HG02970 (cell line): ENCODE measurements at regions not wholly inside any gene's neighbourhood (a gene's known extent, or its start where the extent isn't known, plus 50 kb on each side); places are given as distances from the start of the nearest gene placed in this dataset.
"Not testable (repeated sequence)": the region's sequence is repeated elsewhere in the genome, so short reads cannot be mapped to it uniquely, and the experiment has no call there.

Experiments used
- ATAC-seq: cut with Tn5 transposase; IDR thresholded peaks from one replicate; pipeline ENCODE4 v1.9.1; 2021; ENCODE audit warnings: mild to moderate bottlenecking, moderate library complexity, moderate number of reproducible peaks; ENCODE audit not compliant: unreplicated experiment, low FRiP score

GRCh38 chr2:47295981-47296635 is 73.0 kb upstream of the EPCAM start:
- ATAC-seq, result no peak

DNA sequence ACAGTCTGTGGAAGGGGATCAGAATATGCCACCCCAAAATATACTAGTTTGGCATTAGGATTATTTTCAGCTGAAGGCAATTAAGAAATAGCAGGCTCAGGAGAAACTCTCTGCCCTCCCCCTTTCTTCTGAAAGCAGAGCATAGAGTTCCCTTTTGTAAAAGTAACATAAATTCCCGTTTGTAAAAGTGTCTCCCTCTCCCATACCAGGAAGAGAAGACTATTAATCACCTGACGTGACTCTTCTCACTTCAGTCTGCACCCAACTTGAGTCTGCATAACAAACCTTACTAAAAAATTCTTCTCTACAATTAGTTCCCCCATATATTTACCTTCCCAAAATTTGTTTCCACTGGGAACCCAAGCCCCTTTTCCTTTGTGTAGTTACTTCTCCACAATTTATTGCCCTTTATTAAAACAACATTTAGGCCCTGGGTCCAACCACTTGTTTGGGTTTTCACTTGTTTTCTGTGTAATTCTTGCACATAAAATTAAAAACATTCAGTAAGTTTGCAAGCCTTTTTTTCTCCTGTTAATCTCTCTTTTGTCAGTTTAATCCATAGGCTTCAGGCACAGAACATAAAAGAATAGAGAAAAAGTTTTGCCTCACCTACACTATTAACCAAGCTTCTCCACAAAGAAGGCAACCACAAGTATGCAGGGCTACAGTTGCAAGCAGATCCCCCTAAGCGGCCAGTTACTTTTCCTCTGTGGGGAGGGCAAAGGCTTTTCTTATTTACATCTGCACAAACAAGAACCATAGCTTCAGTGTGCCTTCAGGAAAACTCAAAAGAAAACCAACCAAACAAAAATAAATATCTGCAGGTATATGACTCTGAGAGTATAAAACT is 73.8 kb upstream of the EPCAM start:
- no peak for ATAC-seq

DNA sequence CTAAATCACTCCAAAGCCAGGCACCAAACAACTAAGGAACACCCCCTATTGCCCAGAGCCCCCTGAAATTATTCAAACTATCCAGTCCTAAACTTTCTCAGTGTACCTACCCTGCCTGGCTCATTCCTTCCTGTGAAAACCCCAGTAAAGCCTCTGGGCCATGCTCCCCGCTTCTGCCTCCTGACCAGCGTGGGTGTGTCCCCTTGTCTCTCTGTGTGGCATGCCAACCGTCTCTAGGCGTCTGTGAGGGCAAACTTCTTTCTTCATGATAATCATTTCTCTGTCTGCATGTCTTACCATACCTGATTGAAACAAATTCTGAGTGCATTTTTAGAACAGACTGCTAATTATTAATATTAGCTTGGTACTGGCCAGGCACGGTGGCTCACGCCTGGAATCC is 75.1 kb upstream of the EPCAM start:
- ATAC-seq, result no peak

- no peak for ATAC-seq
Observed at GRCh38 chr2:47288864-47289263, 80.2 kb upstream of the EPCAM start.

DNA sequence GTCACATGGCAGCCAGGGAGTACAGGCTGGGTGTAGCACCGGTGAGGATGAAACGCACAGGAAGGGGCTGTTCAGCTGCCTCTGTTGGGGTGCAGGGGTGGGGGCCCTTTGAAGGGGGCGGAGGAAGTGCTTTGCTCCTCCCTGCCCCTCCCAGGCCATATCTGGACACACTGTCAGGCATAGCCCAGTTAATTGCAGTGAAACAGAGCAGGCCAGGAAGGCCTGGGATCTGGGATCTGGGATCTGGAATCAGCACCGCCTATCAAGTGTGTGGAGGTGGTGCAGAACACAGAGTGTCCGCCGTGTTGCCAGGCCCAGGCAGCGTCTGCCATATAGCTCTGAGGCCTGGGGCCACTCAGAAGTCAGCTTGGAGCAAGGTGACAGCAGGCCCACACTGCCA is 85.5 kb upstream of the EPCAM start:
- ATAC-seq, result no peak

- no peak for ATAC-seq
Observed at GRCh38 chr2:47282621-47283272, 86.4 kb upstream of the EPCAM start.

DNA sequence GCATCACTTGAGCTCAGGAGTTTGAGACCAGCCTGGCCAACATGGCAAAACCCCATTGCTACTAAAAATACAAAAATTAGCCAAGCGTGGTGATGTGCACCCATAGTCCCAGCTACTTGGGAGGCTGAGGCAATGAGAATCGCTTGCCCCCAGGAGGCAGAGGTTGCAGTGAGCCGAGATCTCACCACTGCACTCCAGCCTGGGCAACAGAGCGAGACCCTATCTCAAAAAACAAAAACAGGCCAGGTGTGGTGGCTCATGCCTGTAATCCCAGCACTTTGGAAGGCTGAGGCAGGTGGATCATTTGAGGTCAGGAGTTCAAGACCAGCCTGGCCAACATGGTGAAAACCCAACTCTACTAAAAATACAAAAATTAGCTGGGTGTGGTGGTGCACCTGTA is 89.6 kb upstream of the EPCAM start:
- not testable (repeated sequence) for ATAC-seq

- ATAC-seq, result no peak
Observed at GRCh38 chr2:47277987-47278386, 91.1 kb upstream of the EPCAM start.

GRCh38 chr2:47277187-47277586 is 91.9 kb upstream of the EPCAM start:
- ATAC-seq, result no peak

- no peak for ATAC-seq
Observed at GRCh38 chr2:47276061-47276460, 93.0 kb upstream of the EPCAM start.

GRCh38 chr2:47274054-47274782 is 94.9 kb upstream of the EPCAM start:
- ATAC-seq, result no peak

DNA sequence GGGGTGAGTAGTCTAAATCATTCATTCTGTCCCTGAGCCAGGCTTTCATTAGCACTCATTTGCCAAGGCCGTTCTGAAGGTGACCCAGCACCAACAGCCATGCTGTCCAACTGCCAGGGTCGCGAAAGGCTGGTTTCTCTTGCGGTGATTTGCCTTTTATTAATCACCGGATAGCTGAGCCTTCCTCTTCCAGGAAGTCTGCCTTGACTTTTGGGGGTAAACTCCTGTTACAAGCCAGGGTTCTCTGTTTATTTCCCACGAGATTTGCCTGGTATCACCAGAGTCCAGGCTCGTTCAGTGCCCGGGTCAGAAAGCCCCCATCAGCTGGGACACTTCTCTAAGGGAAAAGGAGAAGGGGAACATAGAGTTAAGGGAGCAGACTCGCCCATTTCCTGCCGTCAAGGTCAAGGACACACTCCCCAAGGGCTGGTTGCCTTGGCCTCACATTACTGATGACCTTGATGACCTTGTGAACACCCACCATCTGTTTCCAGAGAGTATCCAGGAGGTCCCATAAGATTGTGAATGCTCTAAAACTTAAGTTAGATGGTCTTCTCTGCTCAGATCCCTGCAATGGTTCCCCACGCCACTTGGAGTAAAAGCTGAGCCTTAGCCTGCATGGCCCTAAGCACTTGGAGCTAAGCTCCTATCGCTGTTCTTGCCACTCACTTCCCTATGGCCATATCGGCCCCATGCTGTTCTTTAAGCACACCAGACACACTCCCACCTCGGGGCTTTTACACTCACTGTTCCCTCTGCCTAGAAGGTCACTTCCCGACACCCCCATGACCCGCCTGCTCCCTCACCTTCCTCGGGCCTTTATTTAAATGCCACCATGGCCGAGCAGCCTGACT is 96.0 kb upstream of the EPCAM start:
- no peak for ATAC-seq

GRCh38 chr2:47272031-47272864 is 95.9 kb upstream of the CALM2 start:
- ATAC-seq, result no peak

DNA sequence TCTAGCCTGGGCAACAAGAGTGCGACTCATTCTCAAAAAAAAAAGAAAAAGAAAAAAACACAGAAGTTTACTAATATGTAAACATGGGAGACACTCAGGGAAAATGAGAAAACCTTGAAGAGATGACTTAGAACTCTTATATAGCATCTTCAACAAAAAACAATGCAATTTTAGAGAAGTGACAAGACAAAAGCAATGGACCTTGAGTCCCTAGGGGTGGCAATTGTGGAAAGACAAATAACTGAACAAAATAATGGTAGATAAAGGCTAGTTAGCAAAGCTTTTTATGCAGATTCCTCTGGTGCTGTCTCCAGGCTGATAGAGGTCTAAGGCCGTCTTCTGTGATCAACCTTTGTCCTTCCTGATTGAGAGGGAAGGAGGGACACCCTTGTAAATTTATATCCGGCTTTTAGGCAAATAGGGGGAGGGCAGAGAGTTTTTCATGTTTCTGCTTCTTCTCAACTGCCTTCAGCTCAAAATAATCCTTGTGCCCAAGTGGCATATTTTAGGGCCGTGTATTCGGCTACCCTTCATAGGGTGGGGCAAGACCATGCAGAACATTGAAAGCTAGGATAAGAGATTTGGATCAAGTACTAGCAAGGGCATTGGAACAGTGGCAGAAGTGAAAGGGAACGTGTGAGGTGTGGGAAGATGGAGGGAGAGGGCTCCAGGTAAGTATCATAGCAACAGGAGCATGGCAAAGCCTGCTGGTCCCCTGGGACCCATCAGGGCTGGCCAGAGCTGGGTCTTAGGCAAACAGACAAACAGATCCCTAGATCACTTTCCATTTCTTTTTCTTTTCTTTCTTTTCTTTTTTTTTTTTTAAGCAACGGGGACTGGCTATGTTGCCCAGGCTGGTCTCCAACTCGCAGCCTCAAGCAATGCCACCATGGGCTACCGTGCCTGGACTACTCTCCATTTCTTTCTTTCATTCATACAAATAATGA is 95.0 kb upstream of the CALM2 start:
- ATAC-seq, result no peak

DNA sequence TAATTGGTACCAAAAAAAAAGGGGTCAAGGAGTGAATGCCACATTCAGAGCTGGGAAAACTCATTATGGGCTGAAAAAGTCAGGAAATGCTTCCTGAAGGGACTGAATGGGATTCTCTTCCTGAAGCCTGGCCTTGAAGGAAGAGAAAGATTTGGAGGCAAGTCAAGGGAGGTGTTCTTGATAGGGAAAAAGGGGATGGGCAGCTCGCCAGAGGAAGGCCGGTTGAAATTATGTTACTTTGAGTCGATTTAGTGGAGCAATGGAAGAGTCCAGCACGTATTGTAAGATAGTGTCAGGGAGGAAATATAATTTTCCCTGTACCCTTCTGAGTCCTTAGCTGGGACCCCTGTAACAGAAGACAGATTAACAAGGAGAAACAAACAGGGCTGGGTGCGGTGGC is 94.1 kb upstream of the CALM2 start:
- no peak for ATAC-seq

DNA sequence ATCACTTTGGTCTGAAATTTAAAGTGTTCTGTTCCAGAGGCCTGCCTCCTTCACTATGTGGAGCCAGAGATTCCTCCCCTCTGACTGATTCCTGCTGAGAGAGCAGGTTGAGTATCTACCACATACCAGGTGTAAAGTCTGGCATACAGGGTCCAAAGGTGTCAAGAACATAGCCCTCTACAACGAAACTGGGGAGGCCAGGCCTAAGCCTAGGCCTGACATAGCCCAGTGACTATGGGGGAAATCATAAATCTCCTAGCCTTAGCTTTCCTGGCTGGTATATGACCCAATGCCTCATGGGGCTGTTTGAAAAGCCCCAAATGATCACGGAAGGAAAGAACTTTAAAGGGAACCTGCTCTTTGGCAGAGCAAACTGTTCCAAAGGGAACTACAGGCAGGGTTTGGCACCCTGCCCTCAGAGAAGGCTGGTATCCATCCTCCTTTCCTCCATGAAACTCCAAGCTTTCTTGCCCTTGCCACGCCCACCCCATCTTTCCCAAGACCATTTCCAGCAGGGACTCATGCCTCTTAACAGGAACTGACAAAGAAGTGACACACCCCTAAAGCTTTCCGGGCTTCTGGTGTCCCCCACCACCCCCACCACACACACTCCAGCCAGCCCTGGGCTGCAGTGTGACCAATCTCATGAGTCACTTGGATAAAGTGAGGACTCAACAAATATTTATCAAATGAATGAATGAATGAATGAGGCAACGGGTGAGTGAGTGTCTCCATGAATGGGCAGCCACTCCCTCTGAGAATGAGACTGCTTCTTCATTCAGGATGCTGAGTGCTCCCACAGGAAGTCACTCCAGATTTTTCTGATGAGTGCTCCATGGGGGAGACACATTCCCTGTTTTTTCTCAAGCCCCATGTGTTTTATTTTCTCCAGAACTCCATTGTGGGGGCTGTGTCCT is 93.3 kb upstream of the CALM2 start:
- no peak for ATAC-seq

GRCh38 chr2:47267711-47268086 is 91.4 kb upstream of the CALM2 start:
- no peak for ATAC-seq
